ENCODE measurements at regions not wholly inside any gene's neighbourhood (a gene's known extent, or its start where the extent isn't known, plus 50 kb on each side); places are given as distances from the start of the nearest gene placed in this dataset.

GRCh38 chr2:22377268-22377667 lies 1007.7 kb upstream of the KLHL29 start:
- H3K4me3 ChIP-seq (ENCODE audit: low read depth, low read length): no peak overlapping the region
- DNase-seq (ENCODE audit: low read depth): no peak
- no peak for TF ChIP-seq CTCF (IDR thresholded peaks at IDR 0.05; ENCODE audit: control insufficient read depth, extremely low read depth, insufficient read depth)

- no peak overlapping the region for H3K4me3 ChIP-seq (ENCODE audit: low read depth, low read length)
- no peak for TF ChIP-seq CTCF (IDR thresholded peaks at IDR 0.05; ENCODE audit: control insufficient read depth, extremely low read depth, insufficient read depth)
- no peak for DNase-seq (ENCODE audit: low read depth)
Measured at GRCh38 chr2:22382479-22383169, 1002.4 kb upstream of the KLHL29 start.

- no peak for TF ChIP-seq CTCF (IDR thresholded peaks at IDR 0.05; ENCODE audit: control insufficient read depth, extremely low read depth, insufficient read depth)
- H3K4me3 ChIP-seq (ENCODE audit: low read depth, low read length): no peak overlapping the region
- DNase-seq (ENCODE audit: low read depth): no peak
Measured at GRCh38 chr2:22397847-22398246, 987.1 kb upstream of the KLHL29 start.

GRCh38 chr2:22403748-22404147 lies 981.2 kb upstream of the KLHL29 start:
- no peak for TF ChIP-seq CTCF (IDR thresholded peaks at IDR 0.05; ENCODE audit: control insufficient read depth, extremely low read depth, insufficient read depth)
- no peak overlapping the region for H3K4me3 ChIP-seq (ENCODE audit: low read depth, low read length)
- no peak for DNase-seq (ENCODE audit: low read depth)

DNA sequence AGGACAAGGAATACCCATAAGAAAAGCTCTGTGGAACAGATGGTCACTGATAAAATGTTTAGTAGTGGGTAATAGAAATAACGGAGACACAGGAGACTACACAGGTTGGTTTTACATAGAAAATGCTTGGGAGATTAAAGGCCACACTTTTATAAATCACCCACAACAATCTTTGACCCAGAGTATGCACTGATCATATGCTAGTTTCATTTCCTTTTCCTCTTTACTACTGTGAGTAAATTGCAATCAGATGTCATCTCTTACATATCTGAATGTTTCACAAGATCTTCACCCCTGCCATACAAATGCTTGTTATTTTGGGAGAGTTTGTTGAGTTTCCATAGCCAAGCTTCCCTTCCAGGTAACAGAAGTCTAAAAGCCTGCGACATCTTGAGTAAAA lies 978.4 kb upstream of the KLHL29 start:
- TF ChIP-seq CTCF (IDR thresholded peaks at IDR 0.05; ENCODE audit: control insufficient read depth, extremely low read depth, insufficient read depth): no peak
- no peak for DNase-seq (ENCODE audit: low read depth)

GRCh38 chr2:22420076-22420475 lies 964.9 kb upstream of the KLHL29 start:
- TF ChIP-seq CTCF (IDR thresholded peaks at IDR 0.05; ENCODE audit: control insufficient read depth, extremely low read depth, insufficient read depth): no peak
- DNase-seq (ENCODE audit: low read depth): no peak
- H3K4me3 ChIP-seq (ENCODE audit: low read depth, low read length): no peak overlapping the region

More for the DNA sequence above, 978.4 kb upstream of the KLHL29 start:
- no peak overlapping the region for H3K4me3 ChIP-seq (ENCODE audit: low read depth, low read length)

DNA sequence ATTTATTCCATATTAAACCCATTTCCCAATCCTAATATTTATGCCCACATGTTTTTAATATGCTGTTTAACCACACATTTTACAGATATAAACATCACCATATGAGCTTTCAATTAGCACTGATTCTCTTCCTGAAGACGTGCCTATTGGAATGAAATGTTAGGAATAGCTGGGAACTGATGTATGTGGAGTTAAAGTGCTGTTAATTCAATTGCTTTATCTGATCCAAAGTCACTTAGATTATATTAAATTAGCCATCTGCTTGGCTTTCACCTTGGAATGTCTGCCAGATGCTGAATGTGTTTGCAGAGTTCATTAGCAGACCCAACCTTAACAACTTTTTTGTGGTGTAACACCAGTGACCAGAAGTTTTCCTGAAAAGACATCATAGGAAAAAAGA lies 942.9 kb upstream of the KLHL29 start:
- H3K4me3 ChIP-seq (ENCODE audit: low read depth, low read length): no peak overlapping the region
- no peak for DNase-seq (ENCODE audit: low read depth)
- no peak for TF ChIP-seq CTCF (IDR thresholded peaks at IDR 0.05; ENCODE audit: control insufficient read depth, extremely low read depth, insufficient read depth)

Data from LNCaP clone FGC (cell line).